ENCODE measurements at regions not wholly inside any gene's neighbourhood (a gene's known extent, or its start where the extent isn't known, plus 50 kb on each side); places are given as distances from the start of the nearest gene placed in this dataset.

DNA sequence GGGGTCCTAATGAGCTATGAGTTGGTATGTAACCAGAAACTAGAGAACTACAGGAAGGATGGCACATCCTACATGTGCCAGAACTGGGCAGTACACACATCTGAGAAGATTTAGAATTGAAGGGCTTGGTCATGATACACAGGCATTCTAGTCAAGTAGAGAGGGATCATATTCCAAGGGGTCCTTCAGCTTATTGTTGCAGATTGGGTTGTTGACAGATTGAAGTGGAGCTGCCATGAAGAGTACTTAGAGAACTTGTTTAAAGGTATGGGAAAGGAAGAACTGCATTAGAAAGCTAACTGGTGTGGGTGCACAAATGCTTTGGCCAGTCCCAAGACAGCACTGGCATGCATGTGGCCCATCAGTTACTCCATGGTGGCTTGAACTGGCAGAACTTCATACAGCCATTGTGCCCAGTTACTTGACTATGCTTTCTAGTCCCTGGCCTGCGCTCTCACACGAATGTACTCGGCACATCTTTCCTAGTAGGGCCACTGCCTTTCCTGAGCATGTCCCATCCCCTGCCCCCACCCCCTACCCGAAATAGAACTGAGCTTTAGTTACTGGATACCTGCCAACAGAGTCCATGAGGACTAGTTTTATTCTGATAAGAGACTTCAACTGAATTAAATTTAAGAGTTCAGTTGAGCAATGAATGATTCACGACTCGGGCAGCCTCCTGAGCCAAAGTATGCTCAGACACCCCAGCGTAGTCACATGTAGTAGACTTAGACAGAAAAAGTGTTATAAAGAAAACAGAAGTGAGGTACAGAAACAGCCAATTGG, 64.0 kb downstream of the CCNG2 start:
- H3K36me3 ChIP-seq (ENCODE audit: control insufficient read depth, insufficient read depth, low read length), result no peaks in the 10 kb centered on the region
- DNase-seq (ENCODE audit: low read depth, low spot score) (no peak), ATAC-seq (no peak)
- TF ChIP-seq, protein P1, sequence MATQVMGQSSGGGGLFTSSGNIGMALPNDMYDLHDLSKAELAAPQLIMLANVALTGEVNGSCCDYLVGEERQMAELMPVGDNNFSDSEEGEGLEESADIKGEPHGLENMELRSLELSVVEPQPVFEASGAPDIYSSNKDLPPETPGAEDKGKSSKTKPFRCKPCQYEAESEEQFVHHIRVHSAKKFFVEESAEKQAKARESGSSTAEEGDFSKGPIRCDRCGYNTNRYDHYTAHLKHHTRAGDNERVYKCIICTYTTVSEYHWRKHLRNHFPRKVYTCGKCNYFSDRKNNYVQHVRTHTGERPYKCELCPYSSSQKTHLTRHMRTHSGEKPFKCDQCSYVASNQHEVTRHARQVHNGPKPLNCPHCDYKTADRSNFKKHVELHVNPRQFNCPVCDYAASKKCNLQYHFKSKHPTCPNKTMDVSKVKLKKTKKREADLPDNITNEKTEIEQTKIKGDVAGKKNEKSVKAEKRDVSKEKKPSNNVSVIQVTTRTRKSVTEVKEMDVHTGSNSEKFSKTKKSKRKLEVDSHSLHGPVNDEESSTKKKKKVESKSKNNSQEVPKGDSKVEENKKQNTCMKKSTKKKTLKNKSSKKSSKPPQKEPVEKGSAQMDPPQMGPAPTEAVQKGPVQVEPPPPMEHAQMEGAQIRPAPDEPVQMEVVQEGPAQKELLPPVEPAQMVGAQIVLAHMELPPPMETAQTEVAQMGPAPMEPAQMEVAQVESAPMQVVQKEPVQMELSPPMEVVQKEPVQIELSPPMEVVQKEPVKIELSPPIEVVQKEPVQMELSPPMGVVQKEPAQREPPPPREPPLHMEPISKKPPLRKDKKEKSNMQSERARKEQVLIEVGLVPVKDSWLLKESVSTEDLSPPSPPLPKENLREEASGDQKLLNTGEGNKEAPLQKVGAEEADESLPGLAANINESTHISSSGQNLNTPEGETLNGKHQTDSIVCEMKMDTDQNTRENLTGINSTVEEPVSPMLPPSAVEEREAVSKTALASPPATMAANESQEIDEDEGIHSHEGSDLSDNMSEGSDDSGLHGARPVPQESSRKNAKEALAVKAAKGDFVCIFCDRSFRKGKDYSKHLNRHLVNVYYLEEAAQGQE (IDR thresholded peaks at IDR 0.05; ENCODE audit: insufficient read depth in 1 of 2, low read depth in 2 of 2, low read length in 1 of 2), result no peak
- TF ChIP-seq, protein P2, sequence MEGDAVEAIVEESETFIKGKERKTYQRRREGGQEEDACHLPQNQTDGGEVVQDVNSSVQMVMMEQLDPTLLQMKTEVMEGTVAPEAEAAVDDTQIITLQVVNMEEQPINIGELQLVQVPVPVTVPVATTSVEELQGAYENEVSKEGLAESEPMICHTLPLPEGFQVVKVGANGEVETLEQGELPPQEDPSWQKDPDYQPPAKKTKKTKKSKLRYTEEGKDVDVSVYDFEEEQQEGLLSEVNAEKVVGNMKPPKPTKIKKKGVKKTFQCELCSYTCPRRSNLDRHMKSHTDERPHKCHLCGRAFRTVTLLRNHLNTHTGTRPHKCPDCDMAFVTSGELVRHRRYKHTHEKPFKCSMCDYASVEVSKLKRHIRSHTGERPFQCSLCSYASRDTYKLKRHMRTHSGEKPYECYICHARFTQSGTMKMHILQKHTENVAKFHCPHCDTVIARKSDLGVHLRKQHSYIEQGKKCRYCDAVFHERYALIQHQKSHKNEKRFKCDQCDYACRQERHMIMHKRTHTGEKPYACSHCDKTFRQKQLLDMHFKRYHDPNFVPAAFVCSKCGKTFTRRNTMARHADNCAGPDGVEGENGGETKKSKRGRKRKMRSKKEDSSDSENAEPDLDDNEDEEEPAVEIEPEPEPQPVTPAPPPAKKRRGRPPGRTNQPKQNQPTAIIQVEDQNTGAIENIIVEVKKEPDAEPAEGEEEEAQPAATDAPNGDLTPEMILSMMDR (IDR thresholded peaks at IDR 0.05), result no peak
- no peak for TF ChIP-seq SIN3A (IDR thresholded peaks at IDR 0.05; ENCODE audit: borderline replicate concordance, insufficient read depth, low read depth, low read length)
- no peak for TF ChIP-seq POLR2AphosphoS5 (IDR thresholded peaks at IDR 0.05; ENCODE audit: low read depth, low read length)
- TF ChIP-seq TCF7L2 (IDR thresholded peaks at IDR 0.05; ENCODE audit: low read depth, low read length), result no peak
- ChIA-PET POLR2A (no interaction called here), CTCF (interaction anchor here (0.5 kb wide), 1 partner anchor 111 kb away, joined by 3 read pairs; no protein-coding TSS in a partner anchor)
- no TSS peak for BruUV-seq (replicated peaks)
- no peaks in the 10 kb centered on the region for H3K9me3 ChIP-seq (ENCODE audit: control insufficient read depth, insufficient read depth, low read depth, low read length)
- in situ Hi-C loops (cut with HindIII; ENCODE audit: low pct_unique_long_range_greater_than_20kb, low sequenced_read_pairs) (no loop called here), intact Hi-C loops (cut with micrococcal nuclease; ENCODE audit: unreplicated experiment) (no loop called here)
- H3K27me3 ChIP-seq (ENCODE audit: control insufficient read depth, insufficient read depth, low read length), result no peaks in the 10 kb centered on the region
- H3K4me1 ChIP-seq (ENCODE audit: control insufficient read depth, insufficient read depth, low read length), result no peaks in the 10 kb centered on the region
- H3K4me3 ChIP-seq (ENCODE audit: low read depth in 2 of 2, low read length in 2 of 2), result no peak overlapping the region
- no peak overlapping the region for H3K27ac ChIP-seq (ENCODE audit: low read length)

DNA sequence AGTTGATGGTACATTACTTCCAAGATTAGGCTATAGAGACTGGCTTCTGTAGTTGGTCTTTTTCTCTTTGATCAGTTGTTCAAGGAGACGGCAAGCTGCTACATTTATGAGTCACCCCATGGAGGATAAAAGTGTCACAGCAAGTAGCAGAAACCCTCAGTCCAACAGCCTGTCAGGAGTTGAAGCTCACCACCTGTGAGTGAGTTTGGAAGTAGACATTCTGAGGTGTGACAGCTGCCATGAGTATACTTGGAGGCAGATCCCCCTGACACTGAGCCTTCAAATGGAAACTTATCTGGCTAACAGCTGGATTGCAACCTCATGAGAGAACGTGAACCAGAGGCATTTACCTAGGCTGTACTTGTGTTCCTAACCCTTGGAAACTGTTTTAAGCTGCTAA, 68.0 kb downstream of the CCNG2 start:
- Histone ChIP-seq H3K27me3 (ENCODE audit: control insufficient read depth, insufficient read depth, low read length) (no peaks in the 10 kb centered on the region), H3K4me1 (ENCODE audit: control insufficient read depth, insufficient read depth, low read length) (no peaks in the 10 kb centered on the region), H3K36me3 (ENCODE audit: control insufficient read depth, insufficient read depth, low read length) (no peaks in the 10 kb centered on the region), H3K4me3 (ENCODE audit: low read depth in 2 of 2, low read length in 2 of 2) (no peak overlapping the region), H3K9me3 (ENCODE audit: control insufficient read depth, insufficient read depth, low read depth, low read length) (no peaks in the 10 kb centered on the region), H3K27ac (ENCODE audit: low read length) (no peak overlapping the region)
- TF ChIP-seq POLR2AphosphoS5 (IDR thresholded peaks at IDR 0.05; ENCODE audit: low read depth, low read length), result no peak
- TF ChIP-seq, protein P2 (IDR thresholded peaks at IDR 0.05), result no peak
- no peak for TF ChIP-seq TCF7L2 (IDR thresholded peaks at IDR 0.05; ENCODE audit: low read depth, low read length)
- TF ChIP-seq, protein P1 (IDR thresholded peaks at IDR 0.05; ENCODE audit: insufficient read depth in 1 of 2, low read depth in 2 of 2, low read length in 1 of 2), result no peak
- no peak for TF ChIP-seq SIN3A (IDR thresholded peaks at IDR 0.05; ENCODE audit: borderline replicate concordance, insufficient read depth, low read depth, low read length)
- DNase-seq (ENCODE audit: low read depth, low spot score) (no peak), ATAC-seq (no peak)
- intact Hi-C loops (cut with micrococcal nuclease; ENCODE audit: unreplicated experiment), result no loop called here
- in situ Hi-C loops (cut with HindIII; ENCODE audit: low pct_unique_long_range_greater_than_20kb, low sequenced_read_pairs), result no loop called here
- no TSS peak for BruUV-seq (replicated peaks)
- CTCF ChIA-PET, result no interaction called here
- POLR2A ChIA-PET, result no interaction called here

Data from Panc1 (cell line).